A673 (cell line): ENCODE measurements at regions not wholly inside any gene's neighbourhood (a gene's known extent, or its start where the extent isn't known, plus 50 kb on each side); places are given as distances from the start of the nearest gene placed in this dataset.

Experiments used
- CTCF ChIP-seq: fragments of 300-800, 200-600 bp; sonication (generic); conservative IDR thresholded peaks from 2 replicates; pipeline ENCODE4 v1.5.1; 2017; ENCODE audit warnings: low read depth, mild to moderate bottlenecking, antibody characterized with exemption, low read length, moderate library complexity, mixed read lengths
- EZH2 ChIP-seq: fragments of 200-600 bp; sonication (generic); IDR thresholded peaks from 2 replicates; pipeline ENCODE4 v1.6.1; 2017; ENCODE audit warnings: borderline replicate concordance, low read depth, mild to moderate bottlenecking, mixed read lengths, antibody characterized with exemption, low read length; ENCODE audit not compliant: poor library complexity, severe bottlenecking

- TF ChIP-seq CTCF (no peak), EZH2 (no peak)
These were observed 171.2 kb upstream of the PIK3C3 start for GRCh38 chr18:41783879-41784278.
